ENCODE measurements at regions not wholly inside any gene's neighbourhood (a gene's known extent, or its start where the extent isn't known, plus 50 kb on each side); places are given as distances from the start of the nearest gene placed in this dataset.

DNA sequence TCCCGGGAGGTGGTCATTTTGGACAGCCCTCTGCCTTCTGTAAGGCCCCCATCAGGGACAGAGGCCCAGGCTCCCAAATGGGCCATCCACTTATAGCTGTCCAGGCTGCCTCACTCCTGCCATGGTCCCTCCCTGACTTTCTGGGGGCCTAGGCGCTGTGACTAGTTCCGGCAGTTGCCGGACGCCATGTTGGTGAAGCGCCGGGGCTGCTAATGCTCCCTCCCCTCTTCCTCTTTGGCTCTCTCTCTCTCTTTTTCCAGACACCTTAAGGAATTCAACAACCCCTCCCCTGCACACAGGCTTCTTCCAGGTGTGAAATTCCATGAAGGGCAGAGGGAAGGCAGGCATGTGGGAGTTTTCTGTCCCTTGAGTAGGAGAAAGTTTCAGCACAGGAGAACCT is 445.6 kb downstream of the SOX6 start:
- no peaks in the 10 kb centered on the region for H3K27me3 Mint-ChIP-seq
- Histone ChIP-seq H3K27me3 (ENCODE audit: control insufficient read depth in 1 of 2, insufficient read depth in 2 of 2, low read length in 2 of 2) (no peaks in the 10 kb centered on the region), H3K9me3 (ENCODE audit: control insufficient read depth in 1 of 2, insufficient read depth in 1 of 2, low read length in 2 of 2) (peaks cover 0 to 21% of the 10 kb centered on the region in 2 experiments), H3K27ac (ENCODE audit: low read depth in 1 of 2, low read length in 2 of 2) (no peak overlapping the region), H3K4me3 (ENCODE audit: low read length) (no peak overlapping the region), H3K4me1 (ENCODE audit: insufficient read depth, low read length) (no peaks in the 10 kb centered on the region), H3K36me3 (ENCODE audit: insufficient read depth, low read length) (no peaks in the 10 kb centered on the region)
- H3K36me3 Mint-ChIP-seq (ENCODE audit: low read depth), result no peaks in the 10 kb centered on the region
- no peak overlapping the region for H3K4me3 Mint-ChIP-seq
- no peaks in the 10 kb centered on the region for H3K4me1 Mint-ChIP-seq (ENCODE audit: low read depth)
- no peaks in the 10 kb centered on the region for H3K9me3 Mint-ChIP-seq
- TF ChIP-seq, protein P1, sequence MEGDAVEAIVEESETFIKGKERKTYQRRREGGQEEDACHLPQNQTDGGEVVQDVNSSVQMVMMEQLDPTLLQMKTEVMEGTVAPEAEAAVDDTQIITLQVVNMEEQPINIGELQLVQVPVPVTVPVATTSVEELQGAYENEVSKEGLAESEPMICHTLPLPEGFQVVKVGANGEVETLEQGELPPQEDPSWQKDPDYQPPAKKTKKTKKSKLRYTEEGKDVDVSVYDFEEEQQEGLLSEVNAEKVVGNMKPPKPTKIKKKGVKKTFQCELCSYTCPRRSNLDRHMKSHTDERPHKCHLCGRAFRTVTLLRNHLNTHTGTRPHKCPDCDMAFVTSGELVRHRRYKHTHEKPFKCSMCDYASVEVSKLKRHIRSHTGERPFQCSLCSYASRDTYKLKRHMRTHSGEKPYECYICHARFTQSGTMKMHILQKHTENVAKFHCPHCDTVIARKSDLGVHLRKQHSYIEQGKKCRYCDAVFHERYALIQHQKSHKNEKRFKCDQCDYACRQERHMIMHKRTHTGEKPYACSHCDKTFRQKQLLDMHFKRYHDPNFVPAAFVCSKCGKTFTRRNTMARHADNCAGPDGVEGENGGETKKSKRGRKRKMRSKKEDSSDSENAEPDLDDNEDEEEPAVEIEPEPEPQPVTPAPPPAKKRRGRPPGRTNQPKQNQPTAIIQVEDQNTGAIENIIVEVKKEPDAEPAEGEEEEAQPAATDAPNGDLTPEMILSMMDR (IDR thresholded peaks at IDR 0.05), result no peak
- no peak for ATAC-seq (ENCODE audit: poor library complexity)
- no peak for DNase-seq
- intact Hi-C loops (cut with DNase I, micrococcal nuclease), result no loop called here
- ChIA-PET POLR2A (no interaction called here), CTCF (no interaction called here)
- H3K27ac Mint-ChIP-seq, result no peak overlapping the region

DNA sequence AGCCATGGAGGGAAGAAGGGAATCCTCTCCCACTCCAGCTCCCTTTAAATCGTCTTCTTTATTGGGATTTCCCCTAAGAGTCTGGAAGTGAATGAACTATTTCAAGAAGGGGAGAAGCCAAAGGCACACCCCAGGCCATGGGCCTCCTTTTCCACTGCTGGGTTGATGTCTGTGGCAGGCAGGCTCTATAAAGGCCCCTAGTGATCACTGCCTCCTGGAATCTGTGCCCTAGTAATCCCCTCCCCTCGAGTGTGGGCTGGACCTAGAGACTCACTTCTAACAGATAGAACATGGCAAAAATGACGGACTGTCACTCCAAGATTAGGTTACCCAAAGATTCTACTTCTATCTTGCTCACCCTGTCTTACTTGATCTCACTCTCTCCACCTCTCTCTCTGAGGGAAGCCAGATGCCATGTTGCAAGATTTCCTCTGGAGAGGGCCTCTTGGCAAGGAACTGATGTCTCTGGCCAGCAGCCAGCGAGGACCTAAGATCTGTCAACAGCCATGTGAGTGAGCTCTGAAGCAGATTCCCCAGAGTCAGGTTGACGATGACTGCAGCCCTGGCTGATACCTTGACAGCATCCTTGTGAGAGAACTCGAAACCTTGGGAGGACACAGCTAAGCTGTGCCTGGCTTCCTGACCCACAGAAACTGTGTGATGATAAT is 444.8 kb downstream of the SOX6 start:
- no peak overlapping the region for H3K4me3 ChIP-seq (ENCODE audit: low read length)
- peaks cover 0 to 16% of the 10 kb centered on the region in 2 experiments for H3K9me3 ChIP-seq (ENCODE audit: control insufficient read depth in 1 of 2, insufficient read depth in 1 of 2, low read length in 2 of 2)
- Mint-ChIP-seq H3K4me1 (ENCODE audit: low read depth) (no peaks in the 10 kb centered on the region), H3K27me3 (no peaks in the 10 kb centered on the region), H3K4me3 (no peak overlapping the region), H3K9me3 (no peaks in the 10 kb centered on the region), H3K27ac (no peak overlapping the region), H3K36me3 (ENCODE audit: low read depth) (no peaks in the 10 kb centered on the region)
- no peaks in the 10 kb centered on the region for H3K36me3 ChIP-seq (ENCODE audit: insufficient read depth, low read length)
- POLR2A ChIA-PET, result no interaction called here
- intact Hi-C loops (cut with DNase I, micrococcal nuclease), result no loop called here
- no peak overlapping the region for H3K27ac ChIP-seq (ENCODE audit: low read depth in 1 of 2, low read length in 2 of 2)
- TF ChIP-seq, protein P1 (IDR thresholded peaks at IDR 0.05), result no peak
- H3K4me1 ChIP-seq (ENCODE audit: insufficient read depth, low read length), result no peaks in the 10 kb centered on the region
- no peak for ATAC-seq (ENCODE audit: poor library complexity)
- H3K27me3 ChIP-seq (ENCODE audit: control insufficient read depth in 1 of 2, insufficient read depth in 2 of 2, low read length in 2 of 2), result no peaks in the 10 kb centered on the region
- DNase-seq, result no peak
- CTCF ChIA-PET, result no interaction called here

DNA sequence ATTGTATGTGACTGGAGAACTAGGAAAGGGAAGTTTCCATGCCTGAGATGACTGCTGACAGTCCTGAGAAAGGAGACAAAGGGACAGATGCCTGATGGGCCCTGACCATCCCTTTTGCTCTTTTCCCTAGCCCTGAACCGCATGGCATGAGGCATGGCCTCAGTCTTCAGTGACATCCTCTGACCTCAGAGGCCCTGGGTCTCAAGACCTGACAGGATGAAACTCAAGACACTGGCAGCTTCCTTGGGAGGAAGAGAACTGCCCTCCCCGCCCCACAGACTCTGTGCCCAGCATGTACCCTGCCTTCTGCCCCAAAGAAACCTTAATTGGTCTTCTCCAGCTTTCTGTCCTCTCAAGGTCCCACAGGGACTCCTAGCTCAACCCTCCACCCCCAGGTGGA is 444.1 kb downstream of the SOX6 start:
- no peak overlapping the region for H3K4me3 ChIP-seq (ENCODE audit: low read length)
- POLR2A ChIA-PET, result no interaction called here
- intact Hi-C loops (cut with DNase I, micrococcal nuclease), result no loop called here
- TF ChIP-seq, protein P1 (IDR thresholded peaks at IDR 0.05), result no peak
- H3K4me3 Mint-ChIP-seq, result no peak overlapping the region
- H3K36me3 ChIP-seq (ENCODE audit: insufficient read depth, low read length), result no peaks in the 10 kb centered on the region
- H3K27me3 ChIP-seq (ENCODE audit: control insufficient read depth in 1 of 2, insufficient read depth in 2 of 2, low read length in 2 of 2), result no peaks in the 10 kb centered on the region
- no peak overlapping the region for H3K27ac Mint-ChIP-seq
- no peaks in the 10 kb centered on the region for H3K27me3 Mint-ChIP-seq
- H3K4me1 ChIP-seq (ENCODE audit: insufficient read depth, low read length), result no peaks in the 10 kb centered on the region
- CTCF ChIA-PET, result no interaction called here
- no peaks in the 10 kb centered on the region for H3K9me3 Mint-ChIP-seq
- no peaks in the 10 kb centered on the region for H3K36me3 Mint-ChIP-seq (ENCODE audit: low read depth)
- ATAC-seq (ENCODE audit: poor library complexity) (no peak), DNase-seq (no peak)
- H3K27ac ChIP-seq (ENCODE audit: low read depth in 1 of 2, low read length in 2 of 2), result no peak overlapping the region
- H3K9me3 ChIP-seq (ENCODE audit: control insufficient read depth in 1 of 2, insufficient read depth in 1 of 2, low read length in 2 of 2), result peaks cover 0 to 10% of the 10 kb centered on the region in 2 experiments
- H3K4me1 Mint-ChIP-seq (ENCODE audit: low read depth), result no peaks in the 10 kb centered on the region
